ENCODE measurements at regions not wholly inside any gene's neighbourhood (a gene's known extent, or its start where the extent isn't known, plus 50 kb on each side); places are given as distances from the start of the nearest gene placed in this dataset.

DNA sequence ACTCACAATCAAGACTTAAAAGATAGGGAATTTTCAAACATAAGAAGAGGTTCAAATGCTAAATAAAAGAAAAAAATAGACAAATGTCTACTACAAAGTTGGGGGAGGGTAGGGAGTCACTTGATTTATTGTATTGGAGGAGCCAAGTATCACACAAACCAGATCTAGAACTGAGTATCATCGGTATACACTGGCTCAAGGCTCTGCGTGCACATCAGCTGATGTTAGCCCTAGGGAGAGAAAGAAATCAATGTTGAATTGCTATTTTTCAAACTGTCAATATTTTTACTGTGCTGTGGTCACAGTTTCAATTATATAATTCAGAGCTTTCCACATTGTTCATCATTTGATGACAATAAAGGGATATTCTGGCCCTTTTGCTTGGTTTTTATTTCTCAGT, 54.9 kb upstream of the RXFP2 start:
- no peak for DNase-seq (ENCODE audit: low read depth in 2 of 2)

DNA sequence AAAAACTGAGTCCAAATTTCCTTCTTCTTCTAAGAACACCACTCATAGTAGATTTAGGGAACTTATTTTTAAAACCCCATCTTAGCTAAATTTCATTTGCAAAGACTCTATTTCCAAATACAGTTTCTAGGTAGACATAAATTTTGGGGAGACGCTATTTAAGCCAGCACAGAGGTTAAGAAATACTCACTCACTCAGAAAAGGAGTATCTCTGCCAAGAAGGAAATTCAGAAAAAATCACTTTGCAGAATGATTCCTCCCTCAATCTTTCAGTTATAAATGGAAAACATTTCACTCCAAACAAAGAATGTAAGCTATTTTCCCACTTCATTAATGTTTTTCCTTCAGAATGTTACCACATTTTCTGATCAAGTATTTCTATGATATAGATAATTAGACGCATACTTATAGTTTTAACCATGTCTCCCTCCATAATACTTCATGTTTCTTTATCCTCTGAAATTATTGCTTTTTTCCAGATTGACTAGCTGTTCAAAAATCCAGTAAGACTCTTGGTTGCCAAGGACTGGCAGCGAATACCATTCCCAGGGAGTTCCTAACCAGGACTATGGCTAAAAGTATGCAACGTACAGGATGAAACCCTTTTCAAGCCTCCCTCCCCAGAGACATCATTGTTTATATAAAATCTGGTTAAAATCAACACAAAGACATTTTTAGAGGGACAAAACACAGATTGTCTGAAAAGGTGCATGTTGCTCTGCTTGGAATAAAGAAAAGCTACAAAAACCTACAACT, 52.5 kb upstream of the RXFP2 start:
- no peak for DNase-seq (ENCODE audit: low read depth in 2 of 2)

Measured in activated CD8-positive, alpha-beta memory T cell treated with anti-CD3 and anti-CD28 coated beads for 4 hours (primary cell).